HepG2 (cell line): ENCODE measurements at regions not wholly inside any gene's neighbourhood (a gene's known extent, or its start where the extent isn't known, plus 50 kb on each side); places are given as distances from the start of the nearest gene placed in this dataset.

ENCODE experiments used
- HOXA7 ChIP-seq: sonication (generic); formaldehyde crosslinking; IDR thresholded peaks from 2 replicates; pipeline ENCODE4 v1.8.1; 2022; ENCODE audit warnings: mild to moderate bottlenecking, missing genetic modification reagents, moderate library complexity
- MYC ChIP-seq: sonication (generic); formaldehyde crosslinking; IDR thresholded peaks from 2 replicates; pipeline ENCODE4 v1.9.0; 2021; ENCODE audit warnings: missing genetic modification reagents, borderline replicate concordance
- POLR2A ChIP-seq, 2 experiments: IDR thresholded peaks; 2 replicates each; pipeline ENCODE4 v1.6.1; 2011; ENCODE audit warnings: low read depth in 2 of 2, low read length in 2 of 2, mild to moderate bottlenecking in 1 of 2, moderate library complexity in 1 of 2; ENCODE audit not compliant: insufficient read depth in 1 of 2
- SKI ChIP-seq: fragments of 450-650 bp; IDR thresholded peaks from one replicate; pipeline ENCODE4 v1.6.1; 2018; ENCODE audit warnings: mild to moderate bottlenecking; ENCODE audit not compliant: partially characterized antibody
- SNRNP70 ChIP-seq: fragments of 200-400 bp; formaldehyde crosslinking; IDR thresholded peaks from 2 replicates; pipeline ENCODE4 v1.6.1; 2017; ENCODE audit warnings: mild to moderate bottlenecking, low read depth, low read length, moderate library complexity
- TCF7 ChIP-seq: sonication (generic); IDR thresholded peaks from 2 replicates; pipeline ENCODE4 v1.6.1; 2016; ENCODE audit warnings: antibody characterized with exemption, low read depth
- TF ChIP-seq, protein P1 (sequence below): sonication (generic); formaldehyde crosslinking; IDR thresholded peaks from 2 replicates; pipeline ENCODE4 v1.5.0; 2020; ENCODE audit warnings: mild to moderate bottlenecking, missing genetic modification reagents, moderate library complexity
- TF ChIP-seq, protein P2 (sequence below): sonication (generic); formaldehyde crosslinking; IDR thresholded peaks from 2 replicates; pipeline ENCODE4 v1.8.1; 2023; ENCODE audit warnings: mild to moderate bottlenecking, missing genetic modification reagents

GRCh38 chr1:244144053-244144452, 93.0 kb downstream of the ZBTB18 start:
- TF ChIP-seq, protein P1, sequence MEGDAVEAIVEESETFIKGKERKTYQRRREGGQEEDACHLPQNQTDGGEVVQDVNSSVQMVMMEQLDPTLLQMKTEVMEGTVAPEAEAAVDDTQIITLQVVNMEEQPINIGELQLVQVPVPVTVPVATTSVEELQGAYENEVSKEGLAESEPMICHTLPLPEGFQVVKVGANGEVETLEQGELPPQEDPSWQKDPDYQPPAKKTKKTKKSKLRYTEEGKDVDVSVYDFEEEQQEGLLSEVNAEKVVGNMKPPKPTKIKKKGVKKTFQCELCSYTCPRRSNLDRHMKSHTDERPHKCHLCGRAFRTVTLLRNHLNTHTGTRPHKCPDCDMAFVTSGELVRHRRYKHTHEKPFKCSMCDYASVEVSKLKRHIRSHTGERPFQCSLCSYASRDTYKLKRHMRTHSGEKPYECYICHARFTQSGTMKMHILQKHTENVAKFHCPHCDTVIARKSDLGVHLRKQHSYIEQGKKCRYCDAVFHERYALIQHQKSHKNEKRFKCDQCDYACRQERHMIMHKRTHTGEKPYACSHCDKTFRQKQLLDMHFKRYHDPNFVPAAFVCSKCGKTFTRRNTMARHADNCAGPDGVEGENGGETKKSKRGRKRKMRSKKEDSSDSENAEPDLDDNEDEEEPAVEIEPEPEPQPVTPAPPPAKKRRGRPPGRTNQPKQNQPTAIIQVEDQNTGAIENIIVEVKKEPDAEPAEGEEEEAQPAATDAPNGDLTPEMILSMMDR (CRISPR knock-in tag) = no peak
- TF ChIP-seq MYC (no peak), TCF7 (no peak), HOXA7 (CRISPR knock-in tag) (no peak), POLR2A (IDR thresholded peaks at IDR 0.05; ENCODE audit: insufficient read depth in 1 of 2, low read depth in 2 of 2, low read length in 2 of 2) (no peak), SNRNP70 (no peak), SKI (no peak)
- TF ChIP-seq, protein P2, sequence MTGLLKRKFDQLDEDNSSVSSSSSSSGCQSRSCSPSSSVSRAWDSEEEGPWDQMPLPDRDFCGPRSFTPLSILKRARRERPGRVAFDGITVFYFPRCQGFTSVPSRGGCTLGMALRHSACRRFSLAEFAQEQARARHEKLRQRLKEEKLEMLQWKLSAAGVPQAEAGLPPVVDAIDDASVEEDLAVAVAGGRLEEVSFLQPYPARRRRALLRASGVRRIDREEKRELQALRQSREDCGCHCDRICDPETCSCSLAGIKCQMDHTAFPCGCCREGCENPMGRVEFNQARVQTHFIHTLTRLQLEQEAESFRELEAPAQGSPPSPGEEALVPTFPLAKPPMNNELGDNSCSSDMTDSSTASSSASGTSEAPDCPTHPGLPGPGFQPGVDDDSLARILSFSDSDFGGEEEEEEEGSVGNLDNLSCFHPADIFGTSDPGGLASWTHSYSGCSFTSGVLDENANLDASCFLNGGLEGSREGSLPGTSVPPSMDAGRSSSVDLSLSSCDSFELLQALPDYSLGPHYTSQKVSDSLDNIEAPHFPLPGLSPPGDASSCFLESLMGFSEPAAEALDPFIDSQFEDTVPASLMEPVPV (CRISPR knock-in tag) = no peak
